AG04449 (cell line): ENCODE measurements at regions not wholly inside any gene's neighbourhood (a gene's known extent, or its start where the extent isn't known, plus 50 kb on each side); places are given as distances from the start of the nearest gene placed in this dataset.

ENCODE experiments used
- CTCF ChIA-PET: fragments of 350-600 bp; formaldehyde crosslinking; extraction: SDS; loops from one replicate; lab custom pipeline; 2021; ENCODE audit warnings: antibody characterized with exemption; lab: Yijun Ruan, JAX
- POLR2A ChIA-PET: fragments of 400-600, 350-600 bp; formaldehyde crosslinking; extraction: SDS; loops from one replicate; lab custom pipeline; 2020; ENCODE audit warnings: antibody characterized with exemption, inconsistent platforms; lab: Yijun Ruan, JAX
- DNase-seq: peaks from one replicate; pipeline ENCODE4 v3.0.0-alpha.2; 2010; ENCODE audit warnings: low read depth, low spot score
- H3K4me3 ChIP-seq: 2 replicates; pipeline ENCODE4 v1.5.1; 2011; ENCODE audit warnings: low read depth, mild to moderate bottlenecking, control low read depth, low read length
- CTCF ChIP-seq: IDR thresholded peaks from one replicate; pipeline ENCODE4 v1.5.1; 2011; ENCODE audit warnings: mild to moderate bottlenecking, moderate library complexity, low read length, control low read depth, inconsistent platforms; ENCODE audit not compliant: insufficient read depth; ENCODE audit errors: missing control alignments

GRCh38 chr13:87894059-87894458 lies 222.9 kb downstream of the SLITRK5 start:
- TF ChIP-seq CTCF = no peak
- CTCF ChIA-PET = no interaction called here
- POLR2A ChIA-PET = no interaction called here
- H3K4me3 ChIP-seq = no peak overlapping the region
- DNase-seq = no peak

GRCh38 chr13:87903553-87903952 lies 232.4 kb downstream of the SLITRK5 start:
- no peak for DNase-seq
- TF ChIP-seq CTCF = no peak
- POLR2A ChIA-PET = no interaction called here
- CTCF ChIA-PET = no interaction called here
- H3K4me3 ChIP-seq = no peak overlapping the region

- no peak overlapping the region for H3K4me3 ChIP-seq
- CTCF ChIA-PET = no interaction called here
- TF ChIP-seq CTCF = no peak
- no peak for DNase-seq
- POLR2A ChIA-PET = no interaction called here
These were observed 235.2 kb downstream of the SLITRK5 start for GRCh38 chr13:87906411-87906810.

GRCh38 chr13:87907202-87907601 lies 236.0 kb downstream of the SLITRK5 start:
- POLR2A ChIA-PET = no interaction called here
- no peak for TF ChIP-seq CTCF
- H3K4me3 ChIP-seq = no peak overlapping the region
- CTCF ChIA-PET = no interaction called here
- DNase-seq = no peak

- no peak overlapping the region for H3K4me3 ChIP-seq
- TF ChIP-seq CTCF = no peak
- DNase-seq = no peak
- ChIA-PET CTCF (no interaction called here), POLR2A (no interaction called here)
These were observed 248.8 kb downstream of the SLITRK5 start for GRCh38 chr13:87919956-87920355.

- no peak for TF ChIP-seq CTCF
- DNase-seq = no peak
- no peak overlapping the region for H3K4me3 ChIP-seq
- POLR2A ChIA-PET = no interaction called here
- CTCF ChIA-PET = no interaction called here
These were observed 252.6 kb downstream of the SLITRK5 start for GRCh38 chr13:87923753-87924152.

- CTCF ChIA-PET = no interaction called here
- H3K4me3 ChIP-seq = no peak overlapping the region
- no peak for TF ChIP-seq CTCF
- DNase-seq = no peak
- POLR2A ChIA-PET = no interaction called here
These were observed 253.8 kb downstream of the SLITRK5 start for GRCh38 chr13:87925006-87925405.
